SK-N-SH treated with all-trans-retinoic acid at 6 μM for 48 hours (cell line): ENCODE measurements at regions not wholly inside any gene's neighbourhood (a gene's known extent, or its start where the extent isn't known, plus 50 kb on each side); places are given as distances from the start of the nearest gene placed in this dataset.

Experiments used
- ATAC-seq: fragments of 200-7000 bp; cut with Tn5 transposase; 3 replicates; pipeline ENCODE4 v1.9.1; 2020; ENCODE audit warnings: mild to moderate bottlenecking, moderate library complexity
- ARNTL ChIP-seq: fragments of 450-650 bp; formaldehyde crosslinking; IDR thresholded peaks from 2 replicates; pipeline ENCODE4 v1.5.0; 2020; ENCODE audit warnings: low read depth, mild to moderate bottlenecking, moderate library complexity, borderline replicate concordance
- BACH2 ChIP-seq: fragments of 250-450 bp; sonication (Bioruptor Pico); IDR thresholded peaks from 2 replicates; pipeline ENCODE4 v1.9.0; 2021; ENCODE audit warnings: mild to moderate bottlenecking, borderline replicate concordance
- CSDC2 ChIP-seq: fragments of 250-450 bp; sonication (Bioruptor Pico); IDR thresholded peaks from 2 replicates; pipeline ENCODE4 v1.5.0; 2020; ENCODE audit warnings: mild to moderate bottlenecking, moderate library complexity
- CSRNP3 ChIP-seq: fragments of 250-450 bp; sonication (Bioruptor Pico); IDR thresholded peaks from 2 replicates; pipeline ENCODE4 v1.5.1; 2021; ENCODE audit warnings: mild to moderate bottlenecking, moderate library complexity
- ESRRG ChIP-seq: fragments of 250-450 bp; sonication (Bioruptor Pico); IDR thresholded peaks from 2 replicates; pipeline ENCODE4 v1.6.1; 2021; ENCODE audit warnings: mild to moderate bottlenecking
- GLIS3 ChIP-seq: fragments of 250-450 bp; sonication (Bioruptor Pico); IDR thresholded peaks from 2 replicates; pipeline ENCODE4 v1.5.0; 2020; ENCODE audit warnings: mild to moderate bottlenecking, moderate library complexity
- ISL1 ChIP-seq: fragments of 250-450 bp; sonication (Bioruptor Pico); IDR thresholded peaks from 2 replicates; pipeline ENCODE4 v2.1.2; 2022; ENCODE audit warnings: mild to moderate bottlenecking, moderate library complexity
- OSR1 ChIP-seq: fragments of 250-450 bp; sonication (Bioruptor Pico); IDR thresholded peaks from 2 replicates; pipeline ENCODE4 v1.8.0; 2022; ENCODE audit warnings: moderate library complexity, mild to moderate bottlenecking, inconsistent platforms
- PATZ1 ChIP-seq: fragments of 250-450 bp; sonication (Bioruptor Pico); IDR thresholded peaks from 2 replicates; pipeline ENCODE4 v1.8.0; 2020; ENCODE audit warnings: mild to moderate bottlenecking, moderate library complexity, borderline replicate concordance
- PPARA ChIP-seq: fragments of 250-450 bp; sonication (Bioruptor Pico); IDR thresholded peaks from 2 replicates; pipeline ENCODE4 v1.5.0; 2020; ENCODE audit warnings: mild to moderate bottlenecking, borderline replicate concordance
- RARB ChIP-seq: fragments of 250-450 bp; sonication (Bioruptor Pico); IDR thresholded peaks from 2 replicates; pipeline ENCODE4 v1.8.0; 2021; ENCODE audit warnings: mild to moderate bottlenecking, moderate library complexity
- SNAI2 ChIP-seq: fragments of 250-450 bp; sonication (Bioruptor Pico); IDR thresholded peaks from 2 replicates; pipeline ENCODE4 v1.5.0; 2020; ENCODE audit warnings: mild to moderate bottlenecking, moderate library complexity
- TCF4 ChIP-seq: fragments of 250-450 bp; sonication (Bioruptor Pico); IDR thresholded peaks from 2 replicates; pipeline ENCODE4 v1.8.0; 2021; ENCODE audit warnings: mild to moderate bottlenecking, moderate library complexity, borderline replicate concordance
- TOX ChIP-seq: fragments of 250-450 bp; sonication (Bioruptor Pico); IDR thresholded peaks from 2 replicates; pipeline ENCODE4 v1.8.0; 2021; ENCODE audit warnings: mild to moderate bottlenecking, moderate library complexity, borderline replicate concordance
- TSHZ2 ChIP-seq: fragments of 250-450 bp; sonication (Bioruptor Pico); IDR thresholded peaks from 2 replicates; pipeline ENCODE4 v1.5.0; 2020; ENCODE audit warnings: mild to moderate bottlenecking, moderate library complexity
- ZC3H10 ChIP-seq: fragments of 250-450 bp; sonication (Bioruptor Pico); IDR thresholded peaks from 2 replicates; pipeline ENCODE4 v1.5.1; 2021; ENCODE audit warnings: mild to moderate bottlenecking, moderate library complexity
- ZFP3 ChIP-seq: fragments of 250-450 bp; sonication (Bioruptor Pico); IDR thresholded peaks from 2 replicates; pipeline ENCODE4 v1.5.0; 2020; ENCODE audit warnings: mild to moderate bottlenecking, moderate library complexity
- ZFP30 ChIP-seq: fragments of 450-650 bp; formaldehyde crosslinking; IDR thresholded peaks from 2 replicates; pipeline ENCODE4 v1.5.0; 2022; ENCODE audit warnings: mild to moderate bottlenecking, moderate library complexity
- ZNF70 ChIP-seq: fragments of 450-650 bp; formaldehyde crosslinking; IDR thresholded peaks from 2 replicates; pipeline ENCODE4 v1.5.0; 2020; ENCODE audit warnings: mild to moderate bottlenecking, moderate library complexity
- ZNF8 ChIP-seq: fragments of 450-650 bp; formaldehyde crosslinking; IDR thresholded peaks from 2 replicates; pipeline ENCODE4 v1.5.0; 2020; ENCODE audit warnings: mild to moderate bottlenecking, moderate library complexity

GRCh38 chr16:11402745-11403533, 57.7 kb downstream of the RMI2 start:
- ATAC-seq = no peak
- no peak for TF ChIP-seq TCF4 (CRISPR knock-in tag)
- no peak for TF ChIP-seq PATZ1 (CRISPR knock-in tag)
- no peak for TF ChIP-seq RARB (CRISPR knock-in tag)
- no peak for TF ChIP-seq CSDC2
- no peak for TF ChIP-seq PPARA (CRISPR knock-in tag)
- TF ChIP-seq ZNF70 (CRISPR knock-in tag) = no peak
- no peak for TF ChIP-seq GLIS3
- no peak for TF ChIP-seq CSRNP3
- no peak for TF ChIP-seq ZNF8 (CRISPR knock-in tag)
- TF ChIP-seq ESRRG (CRISPR knock-in tag) = no peak
- no peak for TF ChIP-seq ZFP3
- TF ChIP-seq TSHZ2 = no peak
- no peak for TF ChIP-seq ZC3H10 (CRISPR knock-in tag)
- no peak for TF ChIP-seq ZFP30
- TF ChIP-seq BACH2 = no peak
- no peak for TF ChIP-seq ISL1
- TF ChIP-seq OSR1 (CRISPR knock-in tag) = no peak

- ATAC-seq = no peak
- TF ChIP-seq ZNF8 (CRISPR knock-in tag) (no peak), BACH2 (no peak), PPARA (CRISPR knock-in tag) (no peak), CSDC2 (no peak), SNAI2 (CRISPR knock-in tag) (no peak), ZNF70 (CRISPR knock-in tag) (no peak)
- TF ChIP-seq, all 23 proteins: peak for 0
Measured at GRCh38 chr16:11403534-11403795, 58.2 kb downstream of the RMI2 start.

GRCh38 chr16:11403920-11404319, 58.7 kb downstream of the RMI2 start:
- no peak for ATAC-seq
- no peak for TF ChIP-seq ZNF70 (CRISPR knock-in tag)
- peak; percentile 81 for TF ChIP-seq ZFP3

- no peak for TF ChIP-seq TSHZ2
- TF ChIP-seq CSRNP3 = no peak
- no peak for TF ChIP-seq PPARA (CRISPR knock-in tag)
- no peak for TF ChIP-seq ZNF8 (CRISPR knock-in tag)
- TF ChIP-seq ZC3H10 (CRISPR knock-in tag) = no peak
- TF ChIP-seq BACH2 = no peak
- no peak for TF ChIP-seq ESRRG (CRISPR knock-in tag)
- no peak for TF ChIP-seq GLIS3
- TF ChIP-seq PATZ1 (CRISPR knock-in tag) = no peak
- no peak for TF ChIP-seq ISL1
- TF ChIP-seq CSDC2 = no peak
- no peak for TF ChIP-seq ARNTL
- no peak for TF ChIP-seq OSR1 (CRISPR knock-in tag)
- TF ChIP-seq ZNF70 (CRISPR knock-in tag) = no peak
- TF ChIP-seq TOX (CRISPR knock-in tag) = no peak
- ATAC-seq = no peak
Measured at GRCh38 chr16:11404603-11405002, 59.3 kb downstream of the RMI2 start.
